HG02610 (cell line): ENCODE measurements at regions not wholly inside any gene's neighbourhood (a gene's known extent, or its start where the extent isn't known, plus 50 kb on each side); places are given as distances from the start of the nearest gene placed in this dataset.

Experiments used
- ATAC-seq: cut with Tn5 transposase; IDR thresholded peaks from one replicate; pipeline ENCODE4 v1.9.1; 2021; ENCODE audit warnings: mild to moderate bottlenecking, moderate library complexity; ENCODE audit not compliant: unreplicated experiment

GRCh38 chr2:183606718-183607085, 482.5 kb downstream of the NUP35 start:
- no peak for ATAC-seq

DNA sequence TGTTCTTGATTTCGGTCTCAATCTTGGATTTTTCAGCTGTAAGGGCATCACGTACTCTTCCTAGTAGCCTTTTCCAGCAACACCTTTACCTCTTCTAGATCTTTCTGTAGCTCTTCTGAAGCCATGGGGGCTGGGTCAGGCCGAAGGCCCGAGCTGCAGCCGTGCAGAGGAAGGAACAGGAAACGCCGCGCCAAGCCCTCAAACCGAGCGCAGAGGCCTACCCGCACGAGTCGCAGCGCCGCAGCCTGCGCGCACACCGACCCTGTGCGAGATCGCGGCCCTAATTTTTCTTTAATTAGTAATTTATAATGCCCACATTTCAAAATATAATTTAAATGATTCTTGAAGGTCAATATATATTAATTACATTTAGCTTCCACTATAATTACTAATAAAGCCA, 483.8 kb downstream of the NUP35 start:
- ATAC-seq, result no peak

- ATAC-seq, result no peak
These were observed 484.5 kb downstream of the NUP35 start for GRCh38 chr2:183608747-183609146.

DNA sequence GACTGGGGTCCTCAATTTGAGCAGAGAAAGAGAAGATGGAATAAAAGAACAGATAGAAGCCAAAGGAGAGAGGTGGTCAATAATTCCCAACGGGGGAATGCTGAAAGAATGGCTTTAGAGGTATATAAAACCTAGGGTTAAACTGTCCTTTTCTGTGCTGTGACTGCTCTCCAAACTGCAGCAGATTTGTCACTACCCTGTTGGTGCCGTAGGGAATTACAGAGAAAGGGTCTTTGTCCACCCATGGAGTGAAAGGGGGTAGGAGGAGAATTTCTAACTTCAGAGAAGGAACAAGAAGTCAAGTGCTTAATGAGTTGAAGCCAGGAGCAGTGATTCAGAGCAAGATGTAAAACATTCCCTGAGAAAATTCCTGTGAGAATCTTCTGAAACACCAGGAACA, 486.5 kb downstream of the NUP35 start:
- no peak for ATAC-seq

GRCh38 chr2:183614799-183615435, 490.7 kb downstream of the NUP35 start:
- no peak for ATAC-seq

DNA sequence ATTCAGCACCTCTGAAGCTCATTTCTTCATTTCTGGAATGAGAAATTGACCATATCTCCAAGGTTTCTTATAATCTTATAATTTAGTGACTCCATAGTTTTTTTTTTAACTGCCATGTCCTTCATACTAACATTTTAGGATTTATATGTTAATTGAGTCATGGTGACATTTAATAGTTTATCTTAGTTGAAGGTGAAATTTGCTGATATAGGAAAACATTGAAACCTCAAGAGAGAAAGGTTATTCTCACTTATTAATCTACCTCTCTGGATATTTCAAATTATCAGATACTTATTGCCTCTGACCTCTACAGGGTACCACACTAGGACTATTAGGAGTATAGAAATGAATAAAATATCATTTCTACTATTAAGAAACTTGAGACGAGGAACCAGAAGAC, 499.0 kb downstream of the NUP35 start:
- no peak for ATAC-seq

- no peak for ATAC-seq
These were observed 506.7 kb downstream of the NUP35 start for GRCh38 chr2:183630964-183631363.

DNA sequence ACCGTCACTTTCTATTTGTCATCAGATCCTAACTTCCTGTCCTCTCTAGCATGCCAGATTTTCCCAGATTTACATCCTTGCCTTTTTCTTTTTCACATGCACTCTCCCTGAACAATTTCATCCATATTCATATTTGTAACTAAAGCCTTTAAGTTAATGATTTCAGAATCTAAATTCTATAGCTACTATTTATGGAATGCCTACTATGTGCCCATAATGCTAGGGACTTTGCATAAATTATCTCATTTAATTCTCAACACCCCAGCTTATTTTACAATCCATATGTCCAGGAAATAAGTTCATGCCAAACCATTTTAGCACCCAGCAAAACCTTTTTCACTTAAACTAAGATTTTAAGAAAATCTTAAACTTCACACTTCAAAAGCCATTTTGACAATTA, 531.9 kb downstream of the NUP35 start:
- ATAC-seq, result no peak

- ATAC-seq, result no peak
These were observed 541.2 kb downstream of the NUP35 start for GRCh38 chr2:183665425-183665824.

- no peak for ATAC-seq
These were observed 541.8 kb downstream of the NUP35 start for GRCh38 chr2:183666031-183666430.

- ATAC-seq, result no peak
These were observed 547.0 kb downstream of the NUP35 start for GRCh38 chr2:183671233-183671632.

DNA sequence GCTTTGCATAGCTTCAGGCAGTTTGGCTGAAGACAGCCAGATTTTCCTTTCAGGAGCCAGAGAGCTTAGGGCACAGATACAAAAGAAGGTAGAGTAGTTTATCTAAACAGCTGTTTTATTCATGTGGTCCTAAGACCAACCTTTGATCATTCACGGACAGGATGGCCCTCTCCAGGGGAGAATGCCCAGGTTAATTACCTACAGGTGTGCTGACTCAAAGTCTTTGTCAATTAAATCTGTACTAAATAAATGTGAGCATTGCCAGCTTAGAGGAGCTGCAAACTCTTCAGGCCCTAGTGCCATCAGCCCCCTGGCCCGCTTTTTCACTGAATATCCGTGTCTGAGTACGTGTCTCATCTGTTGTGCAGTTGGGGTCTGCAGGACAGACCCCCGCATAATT, 554.7 kb downstream of the NUP35 start:
- ATAC-seq, result no peak

GRCh38 chr2:183680573-183680972, 556.3 kb downstream of the NUP35 start:
- ATAC-seq, result no peak

GRCh38 chr2:183684686-183685085, 560.4 kb downstream of the NUP35 start:
- ATAC-seq, result no peak

DNA sequence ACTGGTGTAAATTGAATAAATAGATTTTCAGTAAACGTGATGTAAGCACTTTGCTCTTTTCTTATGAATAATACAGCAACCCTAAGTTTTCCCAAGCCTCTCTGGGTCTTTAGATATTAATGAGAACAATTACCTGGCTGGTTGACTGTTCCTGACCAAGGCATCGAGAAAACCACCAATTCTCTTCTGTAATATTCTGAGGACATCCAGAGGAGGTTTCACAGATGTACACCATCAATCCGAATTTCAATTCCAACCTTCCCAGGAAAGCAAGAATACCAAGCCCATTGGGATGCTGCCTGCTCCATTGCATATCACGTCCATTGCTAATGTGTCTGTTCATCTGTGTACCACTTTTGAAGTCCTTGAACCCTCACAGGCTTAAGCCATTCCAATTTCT, 571.8 kb downstream of the NUP35 start:
- no peak for ATAC-seq

GRCh38 chr2:183709829-183710228, 585.6 kb downstream of the NUP35 start:
- ATAC-seq, result no peak

GRCh38 chr2:183718246-183718645, 594.0 kb downstream of the NUP35 start:
- ATAC-seq, result no peak

DNA sequence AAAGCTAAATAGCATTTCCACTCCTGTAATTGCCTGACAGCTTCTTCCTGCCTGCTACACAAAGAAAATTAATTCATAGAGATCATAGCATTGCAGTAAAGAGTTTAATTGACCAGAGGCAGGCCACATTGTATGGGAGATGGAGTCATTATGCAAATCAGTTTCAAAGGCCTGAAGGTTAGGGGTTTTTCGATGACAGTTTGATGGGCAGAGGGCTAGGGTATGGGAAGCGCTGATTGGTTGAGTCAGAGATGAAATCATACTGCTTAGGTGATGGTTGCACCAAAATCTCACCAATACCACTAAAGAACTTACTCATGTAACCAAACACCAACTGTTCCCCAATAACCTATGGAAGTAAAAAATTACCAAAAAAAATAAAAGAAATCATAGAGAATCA, 599.0 kb downstream of the NUP35 start:
- peak; percentile 41 for ATAC-seq

GRCh38 chr2:183729380-183729779, 605.1 kb downstream of the NUP35 start:
- ATAC-seq, result no peak

DNA sequence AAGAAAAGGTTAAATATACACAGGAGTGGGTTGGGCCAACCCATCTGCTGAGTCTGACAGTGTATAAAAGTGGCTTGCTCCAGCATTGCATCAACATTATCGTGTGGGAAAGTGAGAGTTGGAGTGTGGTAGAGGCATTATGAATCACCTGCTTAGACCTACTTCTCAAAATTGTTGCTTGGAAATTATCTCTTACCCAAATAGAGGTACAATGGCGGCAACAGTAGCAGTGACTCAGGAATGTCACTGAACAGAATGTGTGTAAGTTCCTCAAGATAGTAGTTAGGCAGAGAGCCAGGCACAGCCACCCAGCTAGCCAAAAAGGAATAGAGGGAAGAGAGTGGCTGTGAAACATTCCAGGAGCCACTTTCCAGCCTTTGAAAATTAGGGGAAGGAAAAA, 616.0 kb downstream of the NUP35 start:
- no peak for ATAC-seq

- ATAC-seq, result no peak
These were observed 628.3 kb downstream of the NUP35 start for GRCh38 chr2:183752571-183752970.

DNA sequence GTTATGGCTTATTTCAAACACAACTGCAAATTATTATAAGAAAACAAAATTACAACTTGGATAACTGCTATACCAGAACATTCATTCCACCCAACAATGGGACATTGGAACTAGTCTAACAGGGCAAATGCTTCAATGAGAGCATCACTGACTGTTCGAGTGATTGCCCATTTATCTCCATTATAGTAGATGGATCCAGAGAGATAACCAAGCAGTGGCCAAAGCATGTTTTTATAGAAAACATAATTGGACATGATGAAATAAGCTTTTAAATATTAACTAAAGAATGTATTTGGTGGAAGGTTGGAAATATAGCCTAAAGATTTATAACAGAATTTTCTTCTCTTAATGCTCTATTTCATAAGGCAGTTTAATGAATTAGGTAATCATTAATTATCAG, 634.8 kb downstream of the NUP35 start:
- no peak for ATAC-seq

DNA sequence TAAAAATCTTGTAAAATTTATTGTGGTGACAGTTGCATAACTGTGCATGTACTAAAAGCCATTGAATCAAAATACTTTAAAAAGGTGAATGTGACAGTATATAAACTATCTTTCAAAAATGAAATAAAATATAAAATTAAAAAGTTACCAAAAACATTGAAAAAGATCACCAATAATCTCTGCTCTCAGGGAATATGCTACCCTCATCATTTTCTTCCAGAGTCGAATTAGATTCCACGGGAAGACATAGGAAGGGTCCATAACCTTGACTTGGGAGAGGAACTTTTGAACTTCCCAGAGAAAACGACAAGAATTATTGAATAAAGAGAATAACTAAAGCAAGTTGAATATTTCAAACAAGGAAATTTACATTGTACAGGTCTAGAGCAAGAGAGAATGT, 649.5 kb downstream of the NUP35 start:
- ATAC-seq, result no peak

DNA sequence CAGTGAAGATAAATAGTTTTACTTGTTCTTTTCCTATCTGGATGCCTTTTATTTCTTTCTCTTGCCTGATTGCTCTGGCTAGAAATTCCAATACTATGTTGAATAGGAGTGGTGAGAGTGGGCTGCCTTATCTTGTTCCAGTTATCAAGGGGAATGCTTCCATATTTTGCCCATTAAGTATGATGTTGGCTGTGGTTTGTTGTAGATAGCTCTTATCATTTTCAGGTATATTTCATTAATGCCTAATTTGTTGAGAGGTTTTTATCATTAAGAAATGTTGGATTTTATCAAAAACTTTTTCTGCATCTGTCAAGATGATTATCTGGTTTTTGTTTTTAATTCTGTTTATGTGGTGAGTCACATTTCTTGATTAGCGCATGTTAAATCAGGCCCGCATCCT, 655.8 kb downstream of the NUP35 start:
- no peak for ATAC-seq
